ENCODE measurements at regions not wholly inside any gene's neighbourhood (a gene's known extent, or its start where the extent isn't known, plus 50 kb on each side); places are given as distances from the start of the nearest gene placed in this dataset.

DNA sequence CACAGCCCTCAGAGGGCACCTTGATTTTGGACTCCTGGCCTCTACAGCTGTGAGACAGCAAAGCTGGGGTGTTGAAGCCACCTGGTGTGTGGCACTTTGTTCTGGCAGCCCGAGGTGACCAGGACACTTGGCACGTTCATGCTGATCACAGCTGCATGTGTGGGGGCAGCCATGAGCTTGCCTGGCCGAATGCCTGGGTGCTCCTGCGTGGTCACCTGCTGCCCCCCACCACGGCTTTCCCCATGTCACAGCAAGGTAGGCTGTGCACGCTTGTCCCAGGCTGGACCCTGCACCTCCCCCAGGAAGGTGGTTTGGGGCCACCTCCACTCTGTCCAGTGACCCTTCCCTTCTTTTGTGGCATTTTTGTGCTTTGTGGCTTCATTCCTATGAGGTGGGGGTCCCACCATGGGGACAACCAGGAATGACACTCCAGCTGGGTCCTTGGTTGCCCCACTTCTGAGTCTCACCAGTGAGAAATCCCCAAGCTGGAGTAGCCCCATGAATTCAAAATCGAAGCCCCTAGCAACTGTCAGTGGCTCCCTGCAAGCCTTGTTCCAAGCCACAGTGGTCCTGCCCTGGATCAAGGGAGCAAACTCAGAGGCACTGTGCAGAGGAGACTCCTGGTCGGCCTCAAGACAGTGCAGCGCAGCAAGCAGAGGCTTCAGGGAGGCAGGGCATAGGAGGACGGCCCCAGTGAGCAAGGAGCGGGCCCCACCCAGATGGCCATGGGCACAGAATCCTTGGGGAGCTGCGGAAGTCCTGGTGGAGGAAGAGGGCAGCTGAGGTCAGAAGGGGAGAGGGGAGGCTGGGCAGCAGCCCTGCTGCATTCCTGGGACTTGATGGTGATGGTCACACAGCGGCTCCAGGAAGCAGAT is 121.4 kb upstream of the HS6ST1 start:
- H3K9me3 Mint-ChIP-seq, result no peaks in the 10 kb centered on the region
- peaks cover 9% of the 10 kb centered on the region for H3K27me3 Mint-ChIP-seq (ENCODE audit: low read depth)
- no peaks in the 10 kb centered on the region for H3K4me1 Mint-ChIP-seq (ENCODE audit: low read depth)
- H3K4me3 Mint-ChIP-seq, result no peak overlapping the region
- ATAC-seq (no peak), DNase-seq (no peak)
- H3K36me3 Mint-ChIP-seq (ENCODE audit: insufficient read depth), result no peaks in the 10 kb centered on the region

DNA sequence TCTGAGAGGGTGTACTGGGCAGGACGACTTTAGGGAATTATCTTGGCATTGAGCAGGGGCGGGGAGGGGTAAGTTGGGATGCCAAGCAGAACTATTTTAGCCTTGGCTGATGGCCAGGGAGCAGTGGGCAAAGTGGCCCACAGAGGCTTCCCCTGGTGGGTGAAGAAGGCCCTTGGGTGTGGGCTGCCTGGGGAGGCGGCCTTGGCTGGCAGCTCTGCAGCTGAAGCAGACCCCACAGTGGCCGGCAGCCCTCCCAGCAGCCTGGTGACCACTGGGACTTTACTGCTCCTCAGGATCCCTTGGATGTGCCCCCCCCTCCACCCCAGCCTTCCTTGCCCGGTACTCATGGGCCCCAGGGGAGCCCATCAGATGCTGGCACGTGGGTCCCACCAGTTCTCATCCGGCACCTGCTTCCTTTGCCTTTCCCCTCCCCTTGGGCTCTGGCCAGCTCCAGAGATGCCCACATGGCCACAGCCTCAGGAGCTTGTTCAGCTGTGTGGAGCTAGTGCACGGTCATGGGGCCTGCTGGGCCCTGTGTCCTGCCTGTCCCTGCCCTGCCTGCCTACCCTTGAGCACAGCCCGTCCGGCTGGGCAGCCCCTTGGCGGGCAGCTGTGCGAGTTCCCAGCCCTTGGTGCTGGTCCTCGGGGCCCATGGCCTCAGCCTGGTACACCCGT is 122.1 kb upstream of the HS6ST1 start:
- Mint-ChIP-seq H3K36me3 (ENCODE audit: insufficient read depth) (no peaks in the 10 kb centered on the region), H3K4me3 (no peak overlapping the region), H3K4me1 (ENCODE audit: low read depth) (no peaks in the 10 kb centered on the region), H3K27me3 (ENCODE audit: low read depth) (peaks cover 7% of the 10 kb centered on the region), H3K9me3 (no peaks in the 10 kb centered on the region)
- DNase-seq (no peak), ATAC-seq (no peak)

DNA sequence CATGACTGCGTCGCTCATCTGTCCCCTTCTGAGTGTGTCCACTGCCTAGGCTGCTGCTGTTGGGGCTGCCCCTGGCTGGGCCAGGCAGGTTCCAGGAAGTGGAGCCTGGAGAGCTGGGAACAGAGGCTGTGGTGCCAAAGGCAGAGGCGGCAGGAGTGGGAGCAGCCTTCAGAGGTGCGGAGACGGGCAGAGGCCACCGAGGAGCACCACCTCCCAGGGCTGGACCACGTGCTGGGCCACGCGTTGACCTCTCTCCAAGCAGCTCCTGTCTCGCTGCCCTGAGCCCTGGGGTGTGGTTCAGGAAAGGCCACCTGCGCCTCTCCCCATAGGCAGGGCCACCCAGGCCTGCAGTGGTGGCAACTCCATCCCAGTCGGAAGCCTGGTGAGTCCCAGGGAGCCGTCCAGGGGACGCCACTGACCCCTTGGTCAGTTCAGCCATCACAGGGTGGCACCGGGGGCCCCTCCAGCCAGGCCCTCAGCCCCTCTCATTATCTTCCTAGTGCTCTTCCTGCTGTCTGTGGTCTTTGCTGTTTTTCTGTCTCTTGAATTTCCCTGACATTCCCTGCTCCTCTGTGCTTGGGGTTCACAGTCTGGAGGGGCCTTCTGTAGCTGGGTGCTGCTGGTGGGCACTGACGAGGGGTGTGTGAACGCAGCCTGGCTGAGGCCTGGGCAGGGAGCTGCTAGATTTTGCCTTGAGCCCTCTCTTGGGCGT is 122.8 kb upstream of the HS6ST1 start:
- Mint-ChIP-seq H3K4me3 (no peak overlapping the region), H3K4me1 (ENCODE audit: low read depth) (no peaks in the 10 kb centered on the region), H3K27me3 (ENCODE audit: low read depth) (peaks cover 5% of the 10 kb centered on the region), H3K36me3 (ENCODE audit: insufficient read depth) (no peaks in the 10 kb centered on the region), H3K9me3 (no peaks in the 10 kb centered on the region)
- DNase-seq (no peak), ATAC-seq (no peak)

DNA sequence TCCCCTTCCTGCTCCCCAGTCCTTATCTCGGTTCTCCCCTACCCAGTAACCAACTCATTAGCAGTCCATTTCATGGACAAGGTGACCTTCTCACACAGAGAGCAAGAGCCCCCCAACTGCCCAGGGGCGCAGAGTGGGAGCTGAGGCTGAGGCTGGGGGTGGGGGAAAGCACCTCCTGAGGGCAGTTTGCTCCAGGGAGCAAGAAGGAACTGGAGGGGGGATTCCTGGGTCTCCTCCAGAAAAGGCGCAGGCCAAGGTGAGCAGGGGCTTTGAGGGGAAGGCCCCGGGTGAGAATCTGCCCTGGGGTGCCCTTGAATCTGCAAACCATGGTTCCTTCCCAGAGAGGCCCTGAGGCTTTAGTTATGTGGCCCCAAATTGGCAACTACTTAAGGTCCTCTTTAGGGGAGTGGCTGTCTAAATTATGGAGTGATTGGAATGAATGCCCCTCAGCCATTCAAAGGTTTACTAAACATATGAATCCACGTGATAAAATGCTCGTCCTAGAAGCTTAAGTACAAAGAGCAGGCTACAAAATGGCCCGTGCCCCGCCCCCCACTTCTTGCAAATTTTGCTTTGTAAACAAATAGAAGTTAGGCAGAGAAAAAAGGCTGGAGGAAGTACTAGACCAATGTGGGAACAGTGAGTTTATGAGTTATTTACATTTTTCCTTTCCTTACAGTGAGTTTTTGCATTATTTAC is 123.5 kb upstream of the HS6ST1 start:
- no peak overlapping the region for H3K4me3 Mint-ChIP-seq
- no peaks in the 10 kb centered on the region for H3K4me1 Mint-ChIP-seq (ENCODE audit: low read depth)
- H3K9me3 Mint-ChIP-seq, result no peaks in the 10 kb centered on the region
- peaks cover 5% of the 10 kb centered on the region for H3K27me3 Mint-ChIP-seq (ENCODE audit: low read depth)
- no peak for DNase-seq
- no peaks in the 10 kb centered on the region for H3K36me3 Mint-ChIP-seq (ENCODE audit: insufficient read depth)
- ATAC-seq, result no peak

DNA sequence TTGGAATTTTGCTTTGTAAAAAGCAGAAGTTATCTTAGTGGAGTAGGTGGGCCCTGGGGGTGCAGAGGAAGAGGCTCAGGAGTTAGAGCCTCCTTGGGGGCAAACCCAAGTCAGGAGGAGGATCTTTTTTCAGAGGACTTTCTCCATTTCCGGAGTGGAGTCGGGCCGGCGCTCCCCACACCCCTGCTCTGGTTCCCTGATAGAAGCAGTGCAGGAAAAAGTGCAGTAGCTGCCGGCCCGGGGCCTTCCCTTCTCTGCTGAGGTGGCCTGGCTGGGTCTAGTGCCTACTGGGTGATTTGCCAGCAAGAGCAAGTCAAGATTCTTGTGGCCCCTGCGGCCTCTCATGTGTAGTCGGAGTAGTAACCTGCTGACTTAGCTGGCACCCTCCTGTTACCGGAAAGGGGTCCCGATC is 124.2 kb upstream of the HS6ST1 start:
- Mint-ChIP-seq H3K27me3 (ENCODE audit: low read depth) (peaks cover 5% of the 10 kb centered on the region), H3K4me3 (no peak overlapping the region), H3K9me3 (no peaks in the 10 kb centered on the region), H3K4me1 (ENCODE audit: low read depth) (no peaks in the 10 kb centered on the region), H3K36me3 (ENCODE audit: insufficient read depth) (no peaks in the 10 kb centered on the region)
- ATAC-seq (no peak), DNase-seq (no peak)

DNA sequence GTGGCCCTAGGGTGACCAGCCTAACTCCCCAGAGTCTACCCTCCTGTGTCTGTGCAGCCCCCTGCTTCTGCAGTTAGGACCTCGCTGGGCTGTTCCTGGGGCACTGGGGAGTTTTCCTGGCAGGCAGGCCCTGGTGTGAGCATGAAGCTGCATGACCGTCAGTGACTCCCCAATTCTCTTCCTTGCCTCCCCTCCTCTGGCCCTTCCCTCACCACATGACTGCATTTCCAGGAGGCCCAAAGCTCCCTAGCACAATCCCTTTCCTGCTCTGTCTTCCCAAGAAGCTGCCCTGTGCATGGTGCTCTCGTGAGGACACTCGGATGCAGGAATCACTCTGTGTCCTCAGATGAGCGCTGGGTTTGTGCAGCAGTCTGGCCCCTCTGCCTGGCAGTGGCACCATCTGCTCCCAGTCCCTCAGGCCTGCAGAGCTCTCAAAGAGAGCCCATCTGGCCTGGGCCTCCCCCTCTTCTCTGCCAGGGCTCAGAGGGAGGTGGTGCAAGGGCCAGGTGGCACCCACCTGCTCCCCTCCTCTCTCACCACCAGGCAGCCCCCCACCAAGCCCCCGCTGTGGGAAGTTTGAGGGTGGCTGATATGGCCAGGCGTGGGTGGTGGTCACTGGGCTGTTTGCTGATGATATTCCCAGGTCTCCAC is 125.6 kb upstream of the HS6ST1 start:
- Mint-ChIP-seq H3K9me3 (no peaks in the 10 kb centered on the region), H3K4me1 (ENCODE audit: low read depth) (no peaks in the 10 kb centered on the region), H3K27me3 (ENCODE audit: low read depth) (peaks cover 5% of the 10 kb centered on the region), H3K36me3 (ENCODE audit: insufficient read depth) (no peaks in the 10 kb centered on the region), H3K4me3 (no peak overlapping the region)
- no peak for DNase-seq
- no peak for ATAC-seq

DNA sequence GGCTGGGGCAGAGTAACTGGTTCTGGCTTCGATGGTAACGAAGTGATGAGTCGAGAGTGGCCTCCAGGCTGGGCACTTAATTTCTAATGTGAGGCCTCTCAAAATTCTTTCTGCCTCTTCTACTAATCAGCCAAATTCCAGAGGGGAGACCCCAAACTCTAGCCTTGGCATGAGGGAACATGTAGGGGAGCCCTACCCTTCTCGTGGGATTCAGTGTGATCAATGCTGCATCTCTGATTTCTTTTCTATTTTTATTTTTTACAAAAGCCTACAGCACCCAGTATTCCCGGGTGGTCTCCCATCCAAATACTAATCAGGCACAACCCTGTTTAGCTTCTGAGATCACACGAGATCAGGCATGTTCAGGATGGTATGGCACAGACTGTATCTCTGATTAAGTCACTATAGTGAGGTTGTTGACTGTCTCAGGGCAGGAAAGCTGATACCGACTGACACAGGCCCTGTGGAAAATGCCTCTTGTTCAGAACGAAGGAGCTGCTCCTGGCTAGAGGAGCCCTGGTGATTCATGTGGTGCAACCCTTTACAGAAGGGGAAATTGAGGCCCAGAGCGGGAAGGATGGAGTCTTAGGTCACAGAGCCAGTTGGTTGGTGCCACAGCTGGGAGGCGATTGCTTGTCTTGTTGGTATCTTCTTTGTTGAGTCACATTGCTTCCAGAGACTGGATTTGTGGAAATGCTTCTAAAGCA is 126.3 kb upstream of the HS6ST1 start:
- no peaks in the 10 kb centered on the region for H3K9me3 Mint-ChIP-seq
- no peaks in the 10 kb centered on the region for H3K36me3 Mint-ChIP-seq (ENCODE audit: insufficient read depth)
- no peaks in the 10 kb centered on the region for H3K4me1 Mint-ChIP-seq (ENCODE audit: low read depth)
- DNase-seq (no peak), ATAC-seq (no peak)
- H3K27me3 Mint-ChIP-seq (ENCODE audit: low read depth), result peaks cover 3% of the 10 kb centered on the region
- H3K4me3 Mint-ChIP-seq, result no peak overlapping the region

DNA sequence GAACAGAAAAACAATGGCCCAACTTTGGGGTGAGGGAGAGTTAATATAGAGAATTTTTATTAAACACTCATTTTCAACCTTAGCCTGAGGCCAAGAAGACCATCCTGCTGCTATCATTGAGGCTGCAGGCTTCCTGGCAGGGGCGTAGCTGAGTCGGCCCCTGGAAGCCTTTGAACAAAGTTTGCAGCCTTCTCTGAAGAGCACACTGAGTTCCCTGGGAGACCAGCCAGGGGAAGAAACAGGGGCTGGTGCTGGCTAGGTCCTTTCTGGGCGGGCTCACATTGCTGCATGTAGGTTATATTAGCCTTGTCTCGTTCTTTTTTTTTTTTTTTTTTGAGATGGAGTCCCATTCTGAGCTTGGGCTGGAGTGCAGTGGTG is 126.8 kb upstream of the HS6ST1 start:
- H3K4me3 Mint-ChIP-seq, result no peak overlapping the region
- no peaks in the 10 kb centered on the region for H3K36me3 Mint-ChIP-seq (ENCODE audit: insufficient read depth)
- H3K9me3 Mint-ChIP-seq, result no peaks in the 10 kb centered on the region
- ATAC-seq, result no peak
- peaks cover 2% of the 10 kb centered on the region for H3K27me3 Mint-ChIP-seq (ENCODE audit: low read depth)
- no peaks in the 10 kb centered on the region for H3K4me1 Mint-ChIP-seq (ENCODE audit: low read depth)
- no peak for DNase-seq

DNA sequence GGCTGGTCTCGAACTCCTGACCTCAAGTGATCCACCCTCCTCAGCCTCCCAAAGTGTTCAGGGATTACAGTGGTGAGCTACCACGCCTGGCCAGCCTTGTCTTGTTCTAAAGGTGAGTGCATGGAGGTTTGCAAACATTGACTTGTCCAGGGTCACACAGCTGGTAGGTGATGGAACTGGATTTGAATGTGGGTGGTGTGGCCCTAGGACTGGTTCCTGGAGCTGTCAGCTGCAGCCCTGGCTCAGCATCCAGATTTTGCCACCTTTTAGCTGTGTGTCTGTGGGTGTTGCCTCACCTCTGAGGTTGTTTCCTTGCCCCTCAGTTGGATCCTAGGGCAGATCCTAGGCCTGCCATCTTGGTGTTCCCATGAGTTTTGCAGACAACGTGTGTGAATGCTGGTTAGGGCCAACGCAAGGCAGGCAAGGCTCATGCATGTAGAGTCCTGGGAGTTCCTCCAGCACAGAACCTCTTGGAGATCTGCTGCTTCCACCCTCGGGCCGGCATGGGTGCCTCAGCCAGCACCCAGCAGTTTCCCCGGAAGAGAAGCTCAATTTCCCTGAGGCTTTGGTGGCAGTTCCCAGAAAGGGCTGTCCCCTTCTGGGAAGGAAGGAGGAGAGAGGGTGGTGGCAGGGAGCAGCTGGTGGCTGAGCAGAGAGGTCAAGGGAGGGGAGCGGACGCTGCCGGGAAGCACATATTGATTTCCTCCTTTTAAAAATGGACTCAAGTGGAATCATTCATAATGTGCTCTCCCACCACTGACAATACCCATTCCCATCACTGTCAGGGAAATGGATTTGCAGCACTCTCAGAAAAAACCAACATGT is 127.6 kb upstream of the HS6ST1 start:
- DNase-seq, result no peak
- Mint-ChIP-seq H3K27me3 (ENCODE audit: low read depth) (peaks cover 2% of the 10 kb centered on the region), H3K9me3 (no peaks in the 10 kb centered on the region), H3K4me1 (ENCODE audit: low read depth) (no peaks in the 10 kb centered on the region), H3K4me3 (no peak overlapping the region), H3K36me3 (ENCODE audit: insufficient read depth) (no peaks in the 10 kb centered on the region)
- ATAC-seq, result no peak

DNA sequence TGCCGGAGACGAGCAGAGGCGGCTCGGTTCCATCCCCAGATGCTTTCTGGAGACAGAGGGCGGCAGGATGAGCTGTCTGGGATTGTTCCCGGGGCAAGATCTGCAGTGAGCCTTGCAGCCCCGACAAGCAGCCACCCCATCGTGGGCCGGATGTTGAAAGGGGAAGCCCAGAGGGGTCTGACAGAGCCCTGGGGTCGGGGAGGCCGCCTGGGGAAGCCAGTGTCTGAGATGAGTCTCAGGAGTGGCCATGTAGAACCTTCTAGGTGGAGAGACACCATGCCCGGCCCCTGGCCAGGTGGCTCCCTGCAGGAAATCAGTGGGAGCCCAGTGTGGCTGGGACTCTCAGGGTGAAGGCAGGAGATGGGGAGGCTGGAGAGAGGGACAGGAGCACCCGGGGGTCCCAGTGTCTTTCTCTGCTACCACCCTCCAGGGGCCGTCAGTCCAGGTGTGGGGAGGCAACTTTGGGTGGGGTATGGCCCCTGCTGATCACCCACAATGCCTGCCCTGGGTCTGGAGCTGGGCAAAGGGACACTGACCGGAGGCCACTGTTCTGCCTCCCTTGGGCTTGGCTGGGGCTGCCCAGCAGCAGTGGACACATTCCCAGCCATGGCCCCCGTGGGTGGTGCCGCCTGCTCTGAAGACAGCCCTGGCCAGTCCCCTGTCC is 128.3 kb upstream of the HS6ST1 start:
- H3K4me1 Mint-ChIP-seq (ENCODE audit: low read depth), result no peaks in the 10 kb centered on the region
- H3K9me3 Mint-ChIP-seq, result no peaks in the 10 kb centered on the region
- no peak overlapping the region for H3K4me3 Mint-ChIP-seq
- peaks cover 2% of the 10 kb centered on the region for H3K27me3 Mint-ChIP-seq (ENCODE audit: low read depth)
- H3K36me3 Mint-ChIP-seq (ENCODE audit: insufficient read depth), result no peaks in the 10 kb centered on the region
- DNase-seq, result no peak
- no peak for ATAC-seq

DNA sequence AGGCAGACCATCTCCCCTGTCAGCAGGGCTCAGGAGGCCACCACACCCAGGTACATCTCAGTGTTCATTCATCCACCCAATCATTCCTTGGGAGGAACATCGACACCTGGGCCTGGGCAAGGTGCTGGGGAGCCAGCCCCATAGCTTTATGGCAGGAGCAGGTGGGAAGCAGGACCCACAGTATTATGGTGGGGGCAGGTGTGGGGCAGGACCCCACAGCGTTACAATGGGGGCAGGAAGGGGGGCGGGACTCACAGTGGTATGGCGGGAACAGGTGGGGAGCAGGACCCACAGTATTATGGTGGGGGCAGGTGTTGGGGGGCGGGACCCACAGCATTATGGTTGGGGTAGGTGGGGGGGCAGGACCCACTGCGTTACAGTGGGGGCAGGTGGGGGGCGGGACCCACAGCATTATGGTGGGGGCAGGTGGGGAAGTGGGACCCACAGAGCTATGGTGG is 128.9 kb upstream of the HS6ST1 start:
- no peaks in the 10 kb centered on the region for H3K36me3 Mint-ChIP-seq (ENCODE audit: insufficient read depth)
- DNase-seq (no peak), ATAC-seq (no peak)
- peaks cover 5% of the 10 kb centered on the region for H3K27me3 Mint-ChIP-seq (ENCODE audit: low read depth)
- H3K9me3 Mint-ChIP-seq, result no peaks in the 10 kb centered on the region
- H3K4me1 Mint-ChIP-seq (ENCODE audit: low read depth), result no peaks in the 10 kb centered on the region
- H3K4me3 Mint-ChIP-seq, result no peak overlapping the region

DNA sequence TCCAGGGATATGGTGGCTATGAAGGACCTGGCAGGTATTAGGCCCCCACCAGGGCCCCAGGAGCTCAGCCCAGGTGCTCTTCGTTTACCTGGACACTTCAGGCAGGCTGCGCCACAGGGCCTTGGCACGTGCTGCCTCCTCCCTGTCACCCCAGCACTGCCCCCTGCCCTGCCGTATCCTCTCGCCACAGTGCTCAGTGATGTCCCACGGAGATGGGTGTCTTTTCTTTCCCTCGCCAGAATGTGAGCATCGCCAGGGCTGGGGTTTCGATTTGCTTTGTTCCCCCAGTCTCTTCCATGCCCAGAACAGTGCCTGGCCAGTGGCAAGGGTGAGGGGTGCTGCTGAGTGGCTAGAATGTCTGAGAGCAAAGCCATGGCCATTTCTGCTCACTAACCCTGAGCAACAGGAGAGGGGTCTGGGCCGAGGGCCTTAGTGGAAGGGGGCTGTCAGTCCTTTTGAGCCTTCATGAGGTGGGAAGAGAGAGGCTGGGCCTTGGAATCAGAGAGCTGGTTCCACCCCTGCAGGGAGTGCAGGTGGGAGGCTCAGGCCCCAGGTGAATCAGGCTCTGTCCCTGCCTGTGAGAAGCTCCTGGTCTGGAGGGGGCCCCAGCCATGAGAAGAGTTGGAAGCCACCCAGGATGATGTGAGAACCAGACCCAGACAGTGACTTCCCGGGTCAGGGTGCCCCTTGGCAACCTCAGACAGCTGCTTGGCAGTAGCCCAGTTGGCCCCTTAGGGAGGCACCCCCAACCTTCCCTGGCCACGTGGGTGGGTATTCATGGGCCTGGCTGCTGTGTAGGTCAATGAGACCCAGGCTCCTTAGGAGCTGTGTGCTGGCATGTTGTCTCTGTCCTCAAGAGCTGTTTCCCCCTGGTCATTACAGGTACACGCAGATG is 129.9 kb upstream of the HS6ST1 start:
- H3K9me3 Mint-ChIP-seq, result no peaks in the 10 kb centered on the region
- H3K36me3 Mint-ChIP-seq (ENCODE audit: insufficient read depth), result no peaks in the 10 kb centered on the region
- H3K27me3 Mint-ChIP-seq (ENCODE audit: low read depth), result peaks cover 10% of the 10 kb centered on the region
- DNase-seq, result no peak
- ATAC-seq, result no peak
- no peak overlapping the region for H3K4me3 Mint-ChIP-seq
- H3K4me1 Mint-ChIP-seq (ENCODE audit: low read depth), result no peaks in the 10 kb centered on the region

Measured in activated T-cell treated with anti-CD3 and anti-CD28 coated beads, Interleukin-2, amount 50 U/mL, for 4 hours (primary cell).